HCT116 (cell line): ENCODE measurements at regions not wholly inside any gene's neighbourhood (a gene's known extent, or its start where the extent isn't known, plus 50 kb on each side); places are given as distances from the start of the nearest gene placed in this dataset.

ENCODE experiments used
- ATAC-seq: fragments of 200-7000 bp; cut with Tn5 transposase; 2 replicates; pipeline ENCODE4 v1.9.1; 2020; ENCODE audit warnings: mild to moderate bottlenecking, moderate library complexity
- BruUV-seq: library from RNA; stranded (reverse); fragments of 400-500 nt; replicated peaks from 2 replicates; lab custom pipeline; 2021; lab: Mats Ljungman, UMichigan
- CTCF ChIA-PET: fragments of 300-600 bp; sonication (Branson Sonifier 250); formaldehyde crosslinking; loops from one replicate; lab custom pipeline; 2021; ENCODE audit warnings: antibody characterized with exemption; lab: Charles Lee
- POLR2A ChIA-PET: fragments of 300-600, 350-600 bp; sonication (Branson Sonifier 250); formaldehyde crosslinking; loops from one replicate; lab custom pipeline; 2021; ENCODE audit warnings: antibody characterized with exemption; lab: Charles Lee
- RAD21 ChIA-PET, 2 experiments: fragments of 300-600 bp; sonication (Branson Sonifier 250); formaldehyde crosslinking; loops; one replicate each; lab custom pipeline; 2023; ENCODE audit warnings: low total read pairs in 2 of 2; ENCODE audit not compliant: uncharacterized antibody in 2 of 2, unreplicated experiment in 2 of 2, low non-redundant PET in 1 of 2; lab: Charles Lee
- DNase-seq: peaks from one replicate; pipeline ENCODE4 v3.0.0-alpha.2; 2010; ENCODE audit warnings: low read depth, low spot score
- H2AFZ ChIP-seq: fragments of 200-600 bp; shearing (Covaris generic), sonication (generic); 2 replicates; pipeline ENCODE4 v1.6.1; 2017; ENCODE audit warnings: low read depth, mixed run types, mixed read lengths, antibody characterized with exemption, low read length; ENCODE audit not compliant: poor library complexity, severe bottlenecking
- H3K27ac ChIP-seq: 2 replicates; pipeline ENCODE4 v1.5.1; 2012; ENCODE audit warnings: low read depth, low read length
- H3K27me3 ChIP-seq: fragments of 200-600 bp; sonication (generic); 2 replicates; pipeline ENCODE4 v1.6.1; 2016; ENCODE audit warnings: mixed run types, low read length, mixed read lengths; ENCODE audit not compliant: insufficient read depth
- H3K36me3 ChIP-seq, 2 experiments: fragments of 200-500 bp in 1 of 2; fragments of 200-600 bp in 1 of 2; sonication (Bioruptor generic) in 1 of 2; sonication (generic) in 1 of 2; 2 replicates each; pipeline versions ENCODE4 v1.5.1 to v1.6.1; 2014 to 2016; ENCODE audit warnings: low read length in 2 of 2, inconsistent platforms in 1 of 2, mixed read lengths in 1 of 2, mixed run types in 1 of 2; ENCODE audit not compliant: insufficient read depth in 2 of 2, control insufficient read depth in 1 of 2
- H3K4me1 ChIP-seq, 2 experiments: fragments of 200-600 bp in 1 of 2; sonication (generic) in 1 of 2; 2 replicates each; pipeline versions ENCODE4 v1.5.1 to v1.6.1; 2012 to 2017; ENCODE audit warnings: low read length in 2 of 2, inconsistent platforms in 1 of 2, mild to moderate bottlenecking in 1 of 2, mixed read lengths in 1 of 2, mixed run types in 1 of 2, moderate library complexity in 1 of 2; ENCODE audit not compliant: insufficient read depth in 2 of 2, control insufficient read depth in 1 of 2
- H3K4me2 ChIP-seq: fragments of 200-600 bp; sonication (generic); 2 replicates; pipeline ENCODE4 v1.6.1; 2017; ENCODE audit warnings: mixed run types, low read length, mixed read lengths
- H3K4me3 ChIP-seq, 2 experiments: fragments of 200-600 bp in 1 of 2; sonication (generic) in 1 of 2; replicated peaks in 1 of 2; 2 replicates each; pipeline ENCODE4 v1.5.1; 2011 to 2016; ENCODE audit warnings: low read length in 2 of 2, control low read depth in 1 of 2, low read depth in 1 of 2, mild to moderate bottlenecking in 1 of 2, mixed read lengths in 1 of 2, mixed run types in 1 of 2
- H3K79me2 ChIP-seq: fragments of 200-600 bp; sonication (generic); 2 replicates; pipeline ENCODE4 v1.6.1; 2017; ENCODE audit warnings: mild to moderate bottlenecking, mixed run types, low read length, moderate library complexity, mixed read lengths; ENCODE audit not compliant: insufficient read depth
- H3K9ac ChIP-seq: fragments of 200-600 bp; sonication (generic); 2 replicates; pipeline ENCODE4 v1.6.1; 2016; ENCODE audit warnings: low read length, mixed read lengths
- H3K9me2 ChIP-seq: fragments of 200-600 bp; sonication (generic), shearing (Covaris generic); 2 replicates; pipeline ENCODE4 v1.6.1; 2017; ENCODE audit warnings: mixed run types, mild to moderate bottlenecking, moderate library complexity; ENCODE audit not compliant: insufficient read depth
- H3K9me3 ChIP-seq, 2 experiments: fragments of 200-500 bp in 1 of 2; fragments of 200-600 bp in 1 of 2; sonication (Bioruptor generic) in 1 of 2; sonication (generic) in 1 of 2; 2 replicates each; pipeline ENCODE4 v1.6.1; 2014 to 2017; ENCODE audit warnings: low read length in 2 of 2, mixed read lengths in 2 of 2, inconsistent platforms in 1 of 2, low read depth in 1 of 2, mild to moderate bottlenecking in 1 of 2, mixed run types in 1 of 2, moderate library complexity in 1 of 2; ENCODE audit not compliant: control insufficient read depth in 1 of 2, insufficient read depth in 1 of 2
- H4K20me1 ChIP-seq: fragments of 200-600 bp; sonication (generic), shearing (Covaris generic); 2 replicates; pipeline ENCODE4 v1.6.1; 2017; ENCODE audit warnings: mixed run types, mild to moderate bottlenecking, moderate library complexity; ENCODE audit not compliant: insufficient read depth
- CBX3 ChIP-seq: IDR thresholded peaks from 2 replicates; pipeline ENCODE4 v1.6.1; 2012; ENCODE audit warnings: low read depth
- CEBPB ChIP-seq: IDR thresholded peaks from 2 replicates; pipeline ENCODE4 v1.6.1; 2012; ENCODE audit warnings: low read depth
- ELF1 ChIP-seq: IDR thresholded peaks from 2 replicates; pipeline ENCODE4 v1.6.1; 2012; ENCODE audit warnings: low read depth, borderline replicate concordance
- FOSL1 ChIP-seq: IDR thresholded peaks from 2 replicates; pipeline ENCODE4 v1.6.1; 2012; ENCODE audit warnings: low read depth
- POLR2AphosphoS5 ChIP-seq: IDR thresholded peaks from 2 replicates; pipeline ENCODE4 v1.6.1; 2011; ENCODE audit warnings: mild to moderate bottlenecking, low read depth, low read length, moderate library complexity
- SRF ChIP-seq: IDR thresholded peaks from 2 replicates; pipeline ENCODE4 v1.6.1; 2012; ENCODE audit warnings: low read depth
- YY1 ChIP-seq: IDR thresholded peaks from 2 replicates; pipeline ENCODE4 v1.6.1; 2011; ENCODE audit warnings: low read length, low read depth, moderate library complexity, mild to moderate bottlenecking; ENCODE audit not compliant: insufficient replicate concordance; ENCODE audit errors: extremely low read depth
- ZNF274 ChIP-seq: fragments of 200-500 bp; sonication (Bioruptor generic); IDR thresholded peaks from 2 replicates; pipeline ENCODE4 v1.6.1; 2014; ENCODE audit warnings: mild to moderate bottlenecking, low read depth, low read length, inconsistent platforms
- intact Hi-C: fragments of 100-400 bp; cut with micrococcal nuclease; formaldehyde crosslinking; loops from 2 replicates; pipeline ENCODE4 v1.10.0; 2022
- TF ChIP-seq, protein P1 (sequence below): IDR thresholded peaks from 2 replicates; pipeline ENCODE4 v1.6.1; 2011; ENCODE audit warnings: mild to moderate bottlenecking, low read length, moderate library complexity; ENCODE audit not compliant: insufficient replicate concordance; ENCODE audit errors: extremely low read depth
- TF ChIP-seq, protein P2 (sequence below): IDR thresholded peaks from 2 replicates; pipeline ENCODE4 v1.6.1; 2012

- Histone ChIP-seq H3K27me3 (peaks cover 33% of the 10 kb centered on the region), H3K36me3 (no peaks in the 10 kb centered on the region), H3K4me2 (no peak overlapping the region), H3K4me1 (no peaks in the 10 kb centered on the region), H3K9me2 (no peaks in the 10 kb centered on the region), H3K9me3 (no peaks in the 10 kb centered on the region), H3K27ac (no peak overlapping the region), H3K9ac (no peak overlapping the region), H2AFZ (no peak overlapping the region), H4K20me1 (no peaks in the 10 kb centered on the region), H3K4me3 (no peak overlapping the region), H3K79me2 (no peaks in the 10 kb centered on the region)
- intact Hi-C loops, result no loop called here
- TF ChIP-seq ELF1, result no peak
- no peak for TF ChIP-seq CEBPB
- no peak for TF ChIP-seq FOSL1
- RAD21 ChIA-PET, result no interaction called here
- DNase-seq (no peak), ATAC-seq (no peak)
- POLR2A ChIA-PET, result no interaction called here
- CTCF ChIA-PET, result no interaction called here
- no TSS peak for BruUV-seq
Measured at GRCh38 chr2:75334076-75334475, 134.8 kb upstream of the TACR1 start.

DNA sequence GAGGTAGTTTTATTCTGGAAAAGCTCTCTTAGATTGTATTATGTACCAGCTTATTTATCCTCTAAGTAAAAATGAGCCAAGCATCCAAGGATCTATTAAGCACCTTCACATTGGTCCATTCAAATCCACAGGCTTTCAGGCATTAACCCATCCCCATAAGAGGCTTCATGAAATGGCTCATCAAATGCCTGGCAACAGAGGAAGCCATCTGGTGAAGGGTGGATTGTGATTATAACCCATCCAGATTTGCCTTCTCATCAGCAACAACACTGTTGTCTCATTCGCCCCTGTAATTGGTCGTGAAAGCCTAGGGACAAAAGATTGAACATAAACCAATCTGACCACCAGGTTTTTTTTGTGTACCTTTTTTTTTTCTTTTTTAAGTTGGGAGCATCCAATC, 134.3 kb upstream of the TACR1 start:
- intact Hi-C loops, result no loop called here
- H3K79me2 ChIP-seq, result no peaks in the 10 kb centered on the region
- BruUV-seq, result no TSS peak
- no peaks in the 10 kb centered on the region for H4K20me1 ChIP-seq
- no peak overlapping the region for H3K27ac ChIP-seq
- RAD21 ChIA-PET, result no interaction called here
- DNase-seq, result no peak
- no peak overlapping the region for H2AFZ ChIP-seq
- H3K9me3 ChIP-seq, result no peaks in the 10 kb centered on the region
- H3K9ac ChIP-seq, result no peak overlapping the region
- no peak overlapping the region for H3K4me3 ChIP-seq
- ATAC-seq, result no peak
- H3K4me1 ChIP-seq, result no peaks in the 10 kb centered on the region
- CTCF ChIA-PET, result no interaction called here
- TF ChIP-seq ZNF274, result no peak
- H3K36me3 ChIP-seq, result no peaks in the 10 kb centered on the region
- POLR2A ChIA-PET, result no interaction called here
- peaks cover 33% of the 10 kb centered on the region for H3K27me3 ChIP-seq
- H3K9me2 ChIP-seq, result no peaks in the 10 kb centered on the region
- no peak overlapping the region for H3K4me2 ChIP-seq

DNA sequence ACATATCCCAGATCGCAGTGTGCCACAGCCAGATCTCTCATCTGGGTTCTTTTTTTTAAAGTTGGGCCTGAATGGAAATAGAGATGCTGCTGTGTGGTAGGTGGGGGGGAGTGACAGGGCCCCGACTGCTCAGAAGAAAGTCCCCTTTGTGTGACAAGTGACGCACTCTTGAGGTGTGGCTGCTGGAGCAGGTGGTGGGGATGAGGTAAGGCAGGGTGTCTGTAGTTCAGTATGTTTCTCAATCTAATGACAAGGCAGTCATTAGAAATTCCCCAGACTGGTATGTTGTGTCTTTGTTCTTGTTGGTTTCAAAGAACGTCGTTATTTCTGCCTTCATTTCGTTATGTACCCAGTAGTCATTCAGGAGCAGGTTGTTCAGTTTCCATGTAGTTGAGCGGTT, 128.8 kb upstream of the TACR1 start:
- Histone ChIP-seq H3K9ac (no peak overlapping the region), H2AFZ (no peak overlapping the region), H3K4me1 (no peaks in the 10 kb centered on the region), H3K9me3 (no peaks in the 10 kb centered on the region), H3K4me3 (no peak overlapping the region), H3K27me3 (peaks cover 6% of the 10 kb centered on the region; the same call in 1 of the 2 replicates), H3K9me2 (no peaks in the 10 kb centered on the region), H3K4me2 (no peak overlapping the region), H3K36me3 (no peaks in the 10 kb centered on the region), H3K27ac (no peak overlapping the region), H4K20me1 (no peaks in the 10 kb centered on the region), H3K79me2 (no peaks in the 10 kb centered on the region)
- CTCF ChIA-PET, result no interaction called here
- POLR2A ChIA-PET, result no interaction called here
- intact Hi-C loops, result no loop called here
- no peak for DNase-seq
- ATAC-seq, result no peak
- RAD21 ChIA-PET, result no interaction called here
- BruUV-seq, result no TSS peak
- TF ChIP-seq SRF (no peak), CEBPB (no peak), POLR2AphosphoS5 (no peak), YY1 (no peak), CBX3 (no peak)
- TF ChIP-seq, protein P1, sequence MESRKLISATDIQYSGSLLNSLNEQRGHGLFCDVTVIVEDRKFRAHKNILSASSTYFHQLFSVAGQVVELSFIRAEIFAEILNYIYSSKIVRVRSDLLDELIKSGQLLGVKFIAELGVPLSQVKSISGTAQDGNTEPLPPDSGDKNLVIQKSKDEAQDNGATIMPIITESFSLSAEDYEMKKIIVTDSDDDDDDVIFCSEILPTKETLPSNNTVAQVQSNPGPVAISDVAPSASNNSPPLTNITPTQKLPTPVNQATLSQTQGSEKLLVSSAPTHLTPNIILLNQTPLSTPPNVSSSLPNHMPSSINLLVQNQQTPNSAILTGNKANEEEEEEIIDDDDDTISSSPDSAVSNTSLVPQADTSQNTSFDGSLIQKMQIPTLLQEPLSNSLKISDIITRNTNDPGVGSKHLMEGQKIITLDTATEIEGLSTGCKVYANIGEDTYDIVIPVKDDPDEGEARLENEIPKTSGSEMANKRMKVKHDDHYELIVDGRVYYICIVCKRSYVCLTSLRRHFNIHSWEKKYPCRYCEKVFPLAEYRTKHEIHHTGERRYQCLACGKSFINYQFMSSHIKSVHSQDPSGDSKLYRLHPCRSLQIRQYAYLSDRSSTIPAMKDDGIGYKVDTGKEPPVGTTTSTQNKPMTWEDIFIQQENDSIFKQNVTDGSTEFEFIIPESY, result no peak
- TF ChIP-seq, protein P2, sequence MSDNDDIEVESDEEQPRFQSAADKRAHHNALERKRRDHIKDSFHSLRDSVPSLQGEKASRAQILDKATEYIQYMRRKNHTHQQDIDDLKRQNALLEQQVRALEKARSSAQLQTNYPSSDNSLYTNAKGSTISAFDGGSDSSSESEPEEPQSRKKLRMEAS, result no peak
